Progenitor cell of endocrine pancreas (in vitro differentiated cells): ENCODE measurements at regions not wholly inside any gene's neighbourhood (a gene's known extent, or its start where the extent isn't known, plus 50 kb on each side); places are given as distances from the start of the nearest gene placed in this dataset.

Source experiments
- DNase-seq: peaks from one replicate; pipeline ENCODE4 v3.0.0; 2021; ENCODE audit warnings: low spot score; ENCODE audit not compliant: unreplicated experiment
- H3K27ac Mint-ChIP-seq: 2 replicates; pipeline ENCODE4 v1.8.0; 2021; ENCODE audit warnings: mild to moderate bottlenecking, moderate library complexity, mixed read lengths
- H3K27me3 Mint-ChIP-seq: 2 replicates; pipeline ENCODE4 v1.8.0; 2021; ENCODE audit warnings: mixed read lengths
- H3K36me3 Mint-ChIP-seq: 2 replicates; pipeline ENCODE4 v1.8.0; 2022; ENCODE audit warnings: mixed read lengths; ENCODE audit not compliant: insufficient read depth
- H3K4me1 Mint-ChIP-seq: 2 replicates; pipeline ENCODE4 v1.8.0; 2021; ENCODE audit warnings: low read depth, mixed read lengths
- H3K4me3 Mint-ChIP-seq: 2 replicates; pipeline ENCODE4 v1.8.0; 2021; ENCODE audit warnings: low read depth, mild to moderate bottlenecking, moderate library complexity, mixed read lengths
- H3K9me3 Mint-ChIP-seq: 2 replicates; pipeline ENCODE4 v1.8.0; 2021; ENCODE audit warnings: low read depth, mixed read lengths
- CTCF ChIP-seq: fragments of 200-600 bp; sonication (generic); IDR thresholded peaks from one replicate; pipeline ENCODE4 v1.5.0; 2021; ENCODE audit warnings: antibody characterized with exemption, mild to moderate bottlenecking; ENCODE audit not compliant: unreplicated experiment

- Mint-ChIP-seq H3K36me3 (no peaks in the 10 kb centered on the region), H3K27ac (no peak overlapping the region), H3K9me3 (no peaks in the 10 kb centered on the region), H3K4me3 (no peak overlapping the region), H3K4me1 (no peaks in the 10 kb centered on the region), H3K27me3 (no peaks in the 10 kb centered on the region)
- no peak for TF ChIP-seq CTCF
- no peak for DNase-seq
Observed at GRCh38 chr16:13561291-13562070, 358.5 kb upstream of the ERCC4 start.

GRCh38 chr16:13568803-13569202, 351.2 kb upstream of the ERCC4 start:
- no peak for DNase-seq
- Mint-ChIP-seq H3K4me1 (no peaks in the 10 kb centered on the region), H3K27ac (no peak overlapping the region), H3K4me3 (no peak overlapping the region), H3K9me3 (no peaks in the 10 kb centered on the region), H3K27me3 (peaks cover 7% of the 10 kb centered on the region), H3K36me3 (no peaks in the 10 kb centered on the region)
- TF ChIP-seq CTCF = no peak

DNA sequence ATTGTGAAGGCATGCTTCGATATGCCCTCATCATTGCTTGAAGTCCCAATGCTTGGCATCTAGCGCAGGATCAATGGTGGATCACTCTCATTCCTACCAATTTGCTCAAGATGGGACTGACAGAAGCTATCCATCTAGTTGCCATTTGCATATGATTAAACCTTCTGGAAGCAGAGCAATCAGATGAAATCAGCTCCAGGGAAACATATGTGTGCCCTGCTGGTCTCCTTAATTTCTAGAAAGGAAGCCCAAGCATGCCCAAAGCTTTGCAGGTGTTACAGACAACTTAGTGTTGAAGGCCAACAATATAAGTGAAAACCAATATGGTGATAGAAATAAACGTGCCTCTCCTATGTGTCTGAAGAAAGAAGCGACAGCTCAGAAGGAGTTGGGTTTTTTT, 350.0 kb upstream of the ERCC4 start:
- no peaks in the 10 kb centered on the region for H3K9me3 Mint-ChIP-seq
- no peak overlapping the region for H3K4me3 Mint-ChIP-seq
- TF ChIP-seq CTCF = no peak
- peaks cover 3% of the 10 kb centered on the region for H3K4me1 Mint-ChIP-seq
- no peaks in the 10 kb centered on the region for H3K36me3 Mint-ChIP-seq
- DNase-seq = no peak
- H3K27me3 Mint-ChIP-seq = peaks cover 7% of the 10 kb centered on the region
- no peak overlapping the region for H3K27ac Mint-ChIP-seq

- H3K27me3 Mint-ChIP-seq = peaks cover 7% of the 10 kb centered on the region
- no peak for DNase-seq
- no peak overlapping the region for H3K27ac Mint-ChIP-seq
- H3K4me1 Mint-ChIP-seq = peaks cover 3% of the 10 kb centered on the region
- no peak overlapping the region for H3K4me3 Mint-ChIP-seq
- no peaks in the 10 kb centered on the region for H3K9me3 Mint-ChIP-seq
- no peak for TF ChIP-seq CTCF
- no peaks in the 10 kb centered on the region for H3K36me3 Mint-ChIP-seq
Observed at GRCh38 chr16:13571036-13571435, 348.9 kb upstream of the ERCC4 start.

DNA sequence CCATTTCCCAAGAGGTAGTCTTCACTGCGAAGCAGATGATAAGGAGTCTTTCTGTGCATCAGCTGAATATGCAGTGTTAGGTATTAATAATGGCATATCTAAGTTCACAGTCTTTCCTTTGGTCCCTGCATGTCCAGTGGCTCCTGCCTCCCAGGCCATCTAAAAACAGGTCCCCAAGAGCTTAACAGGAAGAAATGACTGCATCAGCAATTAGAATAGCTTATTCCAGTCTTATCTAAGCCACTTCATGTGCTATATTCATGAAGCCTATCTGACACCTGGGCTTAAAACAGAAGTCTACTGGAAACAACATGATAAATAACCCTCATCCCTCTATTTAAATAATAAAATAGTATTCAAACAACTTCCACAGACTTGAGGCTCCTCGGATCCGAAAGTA, 346.1 kb upstream of the ERCC4 start:
- H3K4me1 Mint-ChIP-seq = peaks cover 3% of the 10 kb centered on the region
- no peak overlapping the region for H3K4me3 Mint-ChIP-seq
- H3K9me3 Mint-ChIP-seq = no peaks in the 10 kb centered on the region
- TF ChIP-seq CTCF = no peak
- no peak overlapping the region for H3K27ac Mint-ChIP-seq
- peaks cover 4% of the 10 kb centered on the region for H3K27me3 Mint-ChIP-seq
- DNase-seq = no peak
- H3K36me3 Mint-ChIP-seq = no peaks in the 10 kb centered on the region
